Mucosa of gallbladder (tissue), 1 donor: ENCODE measurements at regions not wholly inside any gene's neighbourhood (a gene's known extent, or its start where the extent isn't known, plus 50 kb on each side); places are given as distances from the start of the nearest gene placed in this dataset.
"Not testable (repeated sequence)": the region's sequence is repeated elsewhere in the genome, so short reads cannot be mapped to it uniquely, and the experiment has no call there.

Source experiments
- DNase-seq: peaks from one replicate; pipeline ENCODE4 v3.0.0-alpha.2; 2020; ENCODE audit warnings: low spot score
- donor health status: DM: no; HTN: no; CAD: no.

DNA sequence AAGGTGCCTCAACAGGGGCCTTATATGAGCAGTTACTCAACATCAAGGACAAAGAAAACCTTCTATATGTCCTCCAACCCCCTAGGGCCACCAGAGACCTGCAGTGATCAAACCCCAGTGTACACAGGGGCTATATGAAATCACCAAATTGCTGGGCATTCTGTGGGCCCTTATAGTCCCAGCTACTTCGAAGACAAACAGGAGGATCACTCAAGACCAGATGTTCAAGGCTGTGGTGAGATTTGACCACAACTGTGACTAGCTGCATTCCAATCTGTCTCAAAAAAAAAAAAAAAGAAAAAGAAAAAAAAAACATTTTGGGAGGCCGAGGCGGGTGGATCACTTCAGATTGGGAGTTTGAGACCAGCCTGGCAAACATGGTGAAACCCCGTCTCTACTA is 51.0 kb upstream of the PRB2 start:
- no peak for DNase-seq

DNA sequence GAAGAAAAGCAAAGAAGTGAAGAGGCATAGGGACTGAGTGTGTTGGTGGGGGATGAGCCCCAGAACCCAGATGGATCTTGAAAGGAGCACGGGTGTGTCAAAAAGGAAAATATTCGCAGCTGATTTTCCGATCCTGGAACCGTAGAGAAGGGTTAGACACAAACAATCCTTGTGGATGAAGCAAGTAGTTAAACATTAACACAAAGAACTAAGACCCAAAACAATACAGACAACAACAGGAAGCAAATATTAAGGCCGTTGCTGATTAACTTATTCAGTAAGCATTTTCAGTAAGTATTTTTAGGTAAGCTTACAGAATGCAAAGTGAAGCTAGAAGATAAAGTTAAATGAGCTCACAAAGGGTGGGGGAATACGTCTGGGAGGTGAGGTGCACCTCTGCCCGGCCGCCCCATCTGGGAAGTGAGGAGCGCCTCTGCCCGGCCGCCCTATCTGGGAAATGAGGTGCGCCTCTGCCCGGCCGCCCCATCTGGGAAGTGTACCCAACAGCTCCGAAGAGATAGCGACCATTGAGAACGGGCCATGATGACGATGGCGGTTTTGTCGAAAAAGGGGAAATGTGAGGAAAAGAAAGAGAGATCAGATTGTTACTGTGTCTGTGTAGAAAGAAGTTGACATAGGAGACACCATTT is 62.8 kb upstream of the PRB2 start:
- no peak for DNase-seq

GRCh38 chr12:11460343-11461023 is 65.1 kb upstream of the PRB2 start:
- DNase-seq = no peak

- no peak for DNase-seq
These were observed 66.1 kb upstream of the PRB2 start for GRCh38 chr12:11461433-11461832.

DNA sequence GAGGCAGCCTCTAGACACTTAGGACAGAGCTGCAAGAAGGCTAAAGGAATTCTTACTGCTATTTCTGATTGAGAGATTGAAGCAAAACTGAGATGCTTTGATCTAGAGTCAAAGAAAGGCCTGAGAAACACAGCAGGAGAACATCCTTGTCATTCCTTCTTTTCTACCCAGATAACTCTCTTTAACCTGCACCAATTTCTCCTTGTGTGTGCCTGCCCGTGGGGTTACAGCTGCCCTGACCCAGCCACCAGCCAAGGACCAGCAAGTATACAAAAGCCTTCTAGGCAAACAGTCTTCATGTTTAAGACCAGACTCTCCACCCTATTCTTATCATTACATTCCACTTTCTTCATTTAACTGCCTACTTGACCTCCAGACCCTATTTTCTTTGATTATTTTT is 81.7 kb upstream of the PRB2 start:
- peak; percentile 18 for DNase-seq

GRCh38 chr12:11482955-11483354 is 87.6 kb upstream of the PRB2 start:
- no peak for DNase-seq

- peak; percentile 85 for DNase-seq
These were observed 91.5 kb upstream of the PRB2 start for GRCh38 chr12:11486623-11487444.

DNA sequence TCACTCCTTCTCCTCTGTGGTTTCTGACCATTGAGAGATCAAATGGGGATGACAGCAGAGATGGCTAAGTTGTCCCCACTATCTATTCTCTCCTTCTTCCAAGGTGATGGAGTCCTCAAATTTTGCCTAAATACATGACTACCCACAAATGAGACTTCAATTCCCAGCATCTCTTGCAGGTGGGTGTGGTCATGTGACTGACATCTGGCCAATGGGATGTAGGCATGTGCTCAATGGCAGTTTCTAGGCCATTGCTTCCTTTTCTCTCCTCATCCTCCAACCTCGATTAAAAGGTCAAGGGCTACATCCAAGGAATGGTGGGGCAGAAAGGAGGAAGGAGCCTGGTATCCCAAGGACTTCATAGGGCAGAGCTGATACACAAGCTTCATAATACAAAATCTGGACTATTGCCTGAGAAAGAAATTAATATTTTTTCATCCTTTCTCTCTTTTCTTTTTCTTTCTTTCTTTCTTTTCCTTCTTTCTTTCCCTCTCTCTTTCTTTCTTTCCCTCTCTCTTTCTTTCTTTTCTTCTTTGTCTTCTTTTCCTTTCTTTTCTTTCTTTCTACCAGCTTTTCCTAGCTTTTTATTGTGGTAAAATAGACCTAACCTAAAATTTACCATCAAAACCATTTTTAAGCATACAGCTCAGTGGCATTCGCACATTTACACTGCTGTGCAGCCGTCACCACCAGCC is 100.9 kb upstream of the PRB2 start:
- DNase-seq = no peak

GRCh38 chr12:11497438-11497837 is 102.1 kb upstream of the PRB2 start:
- DNase-seq = no peak

- no peak for DNase-seq
These were observed 102.6 kb upstream of the PRB2 start for GRCh38 chr12:11497995-11498394.

GRCh38 chr12:11498574-11498973 is 103.2 kb upstream of the PRB2 start:
- not testable (repeated sequence) for DNase-seq

GRCh38 chr12:11499806-11500187 is 104.4 kb upstream of the PRB2 start:
- DNase-seq = no peak

- peak; percentile 90 for DNase-seq
These were observed 105.0 kb upstream of the PRB2 start for GRCh38 chr12:11500188-11500860.

DNA sequence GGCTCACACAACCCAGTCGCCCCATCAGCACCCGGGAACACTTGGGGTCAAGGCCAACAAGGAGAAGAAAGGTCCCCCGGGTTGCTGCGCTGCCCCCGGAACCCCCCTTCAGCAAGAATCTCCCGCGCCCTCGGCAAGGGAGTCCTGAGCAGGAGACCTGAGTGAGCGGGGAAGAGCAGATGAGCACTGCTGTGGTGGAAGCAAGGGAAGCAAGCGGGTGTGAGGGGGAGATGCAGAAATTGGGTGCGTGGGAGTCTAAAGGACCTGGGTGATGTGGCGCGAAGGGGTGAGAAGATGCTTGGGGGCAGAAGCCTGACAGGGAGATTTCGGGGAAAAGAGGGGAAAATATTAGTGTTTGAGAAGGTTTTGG is 105.5 kb upstream of the PRB2 start:
- DNase-seq = no peak

DNA sequence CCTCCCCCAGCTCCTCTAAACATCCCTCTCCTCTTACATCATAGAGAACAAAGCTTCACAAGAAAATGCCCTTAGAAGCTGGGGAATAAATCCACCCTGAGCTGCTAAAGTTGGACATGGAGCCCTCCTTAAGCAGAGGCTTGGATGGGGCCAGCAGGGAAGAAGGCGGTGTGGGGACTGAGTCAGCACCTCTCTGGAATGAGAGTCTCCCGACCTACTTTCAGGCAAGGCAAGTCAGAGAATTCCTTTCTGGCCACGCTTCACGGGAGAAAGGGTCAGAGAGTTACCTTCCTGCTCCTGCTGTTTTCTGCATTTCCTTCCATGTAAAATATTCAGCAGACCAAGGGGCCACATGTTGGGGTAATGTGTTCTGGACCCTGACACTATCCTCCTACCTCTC is 113.3 kb upstream of the PRB2 start:
- no peak for DNase-seq

DNA sequence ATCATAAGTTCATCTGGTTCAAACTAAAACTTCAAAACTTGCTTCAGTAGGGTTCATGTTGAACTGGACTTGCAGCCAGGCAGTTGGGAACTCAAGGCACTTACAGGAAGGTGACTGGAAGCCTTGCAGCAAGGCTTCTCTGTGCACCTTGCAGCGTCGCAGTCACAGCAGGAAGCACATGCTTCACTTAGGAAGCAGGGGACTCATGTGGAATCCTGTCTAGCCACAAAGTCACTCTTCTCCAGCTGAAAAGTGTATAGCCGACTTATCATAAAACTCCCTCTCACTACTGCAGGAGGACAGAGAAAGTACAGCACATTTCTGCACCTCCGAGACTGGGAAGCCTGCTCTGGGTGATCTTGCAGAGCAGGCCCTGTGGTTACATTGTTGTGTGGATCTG is 114.0 kb upstream of the PRB2 start:
- no peak for DNase-seq

DNA sequence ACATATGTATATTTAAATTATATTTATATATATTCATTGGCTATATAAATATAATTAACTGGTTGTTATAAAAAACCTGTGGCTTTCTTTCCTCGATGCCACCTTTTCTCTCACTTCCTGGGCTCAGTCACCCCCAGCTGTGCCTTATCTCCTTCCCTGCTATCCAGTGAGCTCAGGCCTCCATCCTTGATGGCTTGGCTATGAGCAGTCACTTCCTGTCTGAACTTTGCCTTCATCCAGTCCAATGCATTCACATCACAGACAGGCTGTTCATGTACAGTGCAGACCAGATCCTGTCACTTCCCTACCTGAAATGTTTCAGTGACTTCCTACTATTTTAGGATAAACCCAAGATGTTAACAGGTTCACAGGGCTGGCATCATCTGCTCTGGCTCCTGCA is 115.3 kb upstream of the PRB2 start:
- DNase-seq = no peak

DNA sequence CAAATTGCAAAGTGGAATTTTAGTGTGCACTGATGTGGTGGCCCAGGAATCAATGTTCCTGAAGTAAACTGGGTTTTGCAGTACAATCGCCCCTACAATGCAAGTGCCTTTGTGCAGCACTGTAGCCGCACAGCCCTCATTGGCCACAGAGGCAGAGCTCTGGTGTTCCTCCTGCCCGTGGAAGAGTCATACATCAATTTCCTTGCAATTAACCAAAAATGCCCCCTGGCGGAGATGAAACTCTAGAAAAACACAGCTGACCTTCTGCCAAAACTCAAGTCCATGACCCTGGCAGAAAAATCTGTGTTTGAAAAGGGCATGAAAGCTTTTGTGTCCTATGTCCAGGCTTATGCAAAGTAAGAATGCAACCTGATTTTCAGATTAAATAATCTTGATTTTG is 117.9 kb upstream of the PRB2 start:
- no peak for DNase-seq

GRCh38 chr12:11517080-11517479 is 121.7 kb upstream of the PRB2 start:
- no peak for DNase-seq

- no peak for DNase-seq
These were observed 125.0 kb upstream of the ETV6 start for GRCh38 chr12:11524446-11524845.

- no peak for DNase-seq
These were observed 115.4 kb upstream of the ETV6 start for GRCh38 chr12:11534064-11534463.

GRCh38 chr12:11535127-11535526 is 114.3 kb upstream of the ETV6 start:
- no peak for DNase-seq
